ENCODE measurements at regions not wholly inside any gene's neighbourhood (a gene's known extent, or its start where the extent isn't known, plus 50 kb on each side); places are given as distances from the start of the nearest gene placed in this dataset.

- DNase-seq (ENCODE audit: low read depth, low spot score) = no peak
Observed at GRCh38 chr14:38522724-38523123, 266.8 kb upstream of the CLEC14A start.

- no peak for DNase-seq (ENCODE audit: low read depth, low spot score)
Observed at GRCh38 chr14:38521591-38521990, 265.7 kb upstream of the CLEC14A start.

- no peak for DNase-seq (ENCODE audit: low read depth, low spot score)
Observed at GRCh38 chr14:38517426-38517825, 261.5 kb upstream of the CLEC14A start.

GRCh38 chr14:38512236-38512635 is 256.3 kb upstream of the CLEC14A start:
- DNase-seq (ENCODE audit: low read depth, low spot score) = no peak

GRCh38 chr14:38507299-38507698 is 251.4 kb upstream of the CLEC14A start:
- DNase-seq (ENCODE audit: low read depth, low spot score) = no peak

- DNase-seq (ENCODE audit: low read depth, low spot score) = no peak
Observed at GRCh38 chr14:38505973-38506249, 250.0 kb upstream of the CLEC14A start.

- no peak for DNase-seq (ENCODE audit: low read depth, low spot score)
Observed at GRCh38 chr14:38505221-38505972, 249.5 kb upstream of the CLEC14A start.

GRCh38 chr14:38504175-38504574 is 248.3 kb upstream of the CLEC14A start:
- no peak for DNase-seq (ENCODE audit: low read depth, low spot score)

GRCh38 chr14:38502239-38502638 is 246.3 kb upstream of the CLEC14A start:
- DNase-seq (ENCODE audit: low read depth, low spot score) = no peak

- no peak for DNase-seq (ENCODE audit: low read depth, low spot score)
Observed at GRCh38 chr14:38500125-38500524, 244.2 kb upstream of the CLEC14A start.

- DNase-seq (ENCODE audit: low read depth, low spot score) = no peak
Observed at GRCh38 chr14:38496092-38496491, 240.2 kb upstream of the CLEC14A start.

GRCh38 chr14:38490273-38490672 is 234.4 kb upstream of the CLEC14A start:
- DNase-seq (ENCODE audit: low read depth, low spot score) = no peak

GRCh38 chr14:38485026-38485425 is 229.1 kb upstream of the CLEC14A start:
- DNase-seq (ENCODE audit: low read depth, low spot score) = no peak

- DNase-seq (ENCODE audit: low read depth, low spot score) = peak; percentile 17
Observed at GRCh38 chr14:38481952-38482678, 226.2 kb upstream of the CLEC14A start.

GRCh38 chr14:38469156-38469555 is 213.3 kb upstream of the CLEC14A start:
- no peak for DNase-seq (ENCODE audit: low read depth, low spot score)

GRCh38 chr14:38442208-38442607 is 186.3 kb upstream of the CLEC14A start:
- no peak for DNase-seq (ENCODE audit: low read depth, low spot score)

GRCh38 chr14:38432186-38432585 is 176.3 kb upstream of the CLEC14A start:
- no peak for DNase-seq (ENCODE audit: low read depth, low spot score)

- no peak for DNase-seq (ENCODE audit: low read depth, low spot score)
Observed at GRCh38 chr14:38431156-38431555, 175.3 kb upstream of the CLEC14A start.

GRCh38 chr14:38430522-38430921 is 174.6 kb upstream of the CLEC14A start:
- no peak for DNase-seq (ENCODE audit: low read depth, low spot score)

- DNase-seq (ENCODE audit: low read depth, low spot score) = no peak
Observed at GRCh38 chr14:38425324-38425976, 169.6 kb upstream of the CLEC14A start.

- DNase-seq (ENCODE audit: low read depth, low spot score) = no peak
Observed at GRCh38 chr14:38420048-38420447, 164.2 kb upstream of the CLEC14A start.

- DNase-seq (ENCODE audit: low read depth, low spot score) = no peak
Observed at GRCh38 chr14:38419579-38419978, 163.7 kb upstream of the CLEC14A start.

- DNase-seq (ENCODE audit: low read depth, low spot score) = no peak
Observed at GRCh38 chr14:38412654-38413053, 156.8 kb upstream of the CLEC14A start.

All from ELF-1 (cell line).